Large intestine (tissue), 3 donors: ENCODE measurements at regions not wholly inside any gene's neighbourhood (a gene's known extent, or its start where the extent isn't known, plus 50 kb on each side); places are given as distances from the start of the nearest gene placed in this dataset.

ENCODE experiments used
- DNase-seq, 2 donors: peaks; one replicate each; pipeline versions ENCODE4 v3.0.0 to v3.0.0-alpha.2; 2013
- H3K27ac ChIP-seq: one replicate; pipeline ENCODE4 v1.5.1; 2013; ENCODE audit warnings: low read length
- H3K27me3 ChIP-seq: 2 replicates; pipeline ENCODE4 v1.6.1; 2013; ENCODE audit warnings: low read length; ENCODE audit not compliant: control insufficient read depth, insufficient read depth
- H3K36me3 ChIP-seq: 2 replicates; pipeline ENCODE4 v1.6.1; 2013; ENCODE audit warnings: low read length; ENCODE audit not compliant: control insufficient read depth, insufficient read depth
- H3K4me1 ChIP-seq: one replicate; pipeline ENCODE4 v1.6.1; 2013; ENCODE audit warnings: low read length; ENCODE audit not compliant: control insufficient read depth, insufficient read depth
- H3K4me3 ChIP-seq: one replicate; pipeline ENCODE4 v1.5.1; 2013; ENCODE audit warnings: low read length
- H3K9me3 ChIP-seq: one replicate; pipeline ENCODE4 v1.6.1; 2013; ENCODE audit warnings: mild to moderate bottlenecking, low read depth, low read length, moderate library complexity; ENCODE audit not compliant: control insufficient read depth
- WGBS: methylation state at CpG from one replicate; pipeline ENCODE4 v1.1.5; 2013; ENCODE audit warnings: low lambda C conversion rate; ENCODE audit not compliant: insufficient coverage; 5-methylcytosine and 5-hydroxymethylcytosine counted together

GRCh38 chr4:138085736-138086305 is 156.3 kb downstream of the SLC7A11 start:
- no CpG with 5 or more reads among the region's 5 CpGs for WGBS
- Histone ChIP-seq H3K9me3 (peaks cover 6% of the 10 kb centered on the region), H3K27ac (no peak overlapping the region), H3K4me3 (no peak overlapping the region), H3K4me1 (no peaks in the 10 kb centered on the region), H3K36me3 (no peaks in the 10 kb centered on the region), H3K27me3 (no peaks in the 10 kb centered on the region)
- DNase-seq, result no peak

- H3K4me1 ChIP-seq, result no peaks in the 10 kb centered on the region
- no peak for DNase-seq
- 100% methylated on average over 1 of the region's 4 CpGs for WGBS
- no peaks in the 10 kb centered on the region for H3K36me3 ChIP-seq
- no peak overlapping the region for H3K27ac ChIP-seq
- H3K4me3 ChIP-seq, result no peak overlapping the region
- H3K9me3 ChIP-seq, result no peaks in the 10 kb centered on the region
- H3K27me3 ChIP-seq, result no peaks in the 10 kb centered on the region
Observed at GRCh38 chr4:138078751-138079520, 163.2 kb downstream of the SLC7A11 start.

DNA sequence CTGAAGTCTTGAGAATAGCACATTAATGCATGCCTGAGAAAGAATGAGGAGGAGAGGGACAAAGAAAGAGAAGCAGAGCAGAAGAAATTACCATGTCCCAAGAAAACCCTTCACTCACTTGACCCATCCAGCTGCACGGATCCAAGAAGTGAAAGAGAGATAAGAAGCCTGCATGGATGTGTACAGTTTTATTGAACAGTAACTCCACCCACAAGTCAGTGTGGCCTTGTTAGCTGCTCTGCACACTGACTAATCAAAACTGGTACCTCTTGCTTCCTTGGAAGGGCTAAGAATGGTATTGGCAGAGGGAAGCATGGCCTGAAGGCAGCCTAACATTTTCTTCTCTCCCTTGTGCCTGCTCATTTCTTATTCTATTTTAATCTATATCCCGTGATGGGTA is 163.9 kb downstream of the SLC7A11 start:
- Histone ChIP-seq H3K4me1 (no peaks in the 10 kb centered on the region), H3K27ac (no peak overlapping the region), H3K27me3 (no peaks in the 10 kb centered on the region), H3K9me3 (no peaks in the 10 kb centered on the region), H3K4me3 (no peak overlapping the region), H3K36me3 (no peaks in the 10 kb centered on the region)
- WGBS, result no CpG with 5 or more reads among the region's 2 CpGs
- peak; percentile 36 to 58 for DNase-seq

DNA sequence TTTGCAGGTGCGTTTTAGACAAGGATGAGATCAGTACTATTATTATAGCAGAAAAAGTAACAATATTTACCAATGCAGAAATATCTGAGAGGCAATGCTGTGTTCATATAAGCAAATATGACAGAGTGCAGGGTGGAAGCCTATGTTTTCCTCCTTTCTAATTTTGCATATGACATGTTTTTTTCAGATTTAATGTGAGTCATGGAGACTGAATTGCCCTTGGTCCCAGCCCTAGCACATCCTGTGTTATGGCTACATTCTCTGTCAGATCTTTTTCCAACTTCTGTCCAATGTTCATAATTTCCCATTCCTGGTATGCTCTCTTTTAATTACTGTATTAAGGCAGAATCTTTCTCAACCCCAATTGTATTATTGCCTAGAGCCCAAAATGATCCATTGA is 165.6 kb downstream of the SLC7A11 start:
- H3K36me3 ChIP-seq, result no peaks in the 10 kb centered on the region
- no peak for DNase-seq
- WGBS, result 100% methylated on average over 1 of the region's 1 CpG
- H3K4me3 ChIP-seq, result no peak overlapping the region
- H3K4me1 ChIP-seq, result no peaks in the 10 kb centered on the region
- H3K9me3 ChIP-seq, result no peaks in the 10 kb centered on the region
- H3K27ac ChIP-seq, result no peak overlapping the region
- no peaks in the 10 kb centered on the region for H3K27me3 ChIP-seq

- no peak overlapping the region for H3K27ac ChIP-seq
- H3K4me3 ChIP-seq, result no peak overlapping the region
- H3K27me3 ChIP-seq, result no peaks in the 10 kb centered on the region
- H3K4me1 ChIP-seq, result no peaks in the 10 kb centered on the region
- H3K9me3 ChIP-seq, result peaks cover 5% of the 10 kb centered on the region
- H3K36me3 ChIP-seq, result no peaks in the 10 kb centered on the region
- no peak for DNase-seq
- WGBS, result 48% methylated on average over 2 of the region's 2 CpGs
Observed at GRCh38 chr4:138070816-138071215, 171.3 kb downstream of the SLC7A11 start.

DNA sequence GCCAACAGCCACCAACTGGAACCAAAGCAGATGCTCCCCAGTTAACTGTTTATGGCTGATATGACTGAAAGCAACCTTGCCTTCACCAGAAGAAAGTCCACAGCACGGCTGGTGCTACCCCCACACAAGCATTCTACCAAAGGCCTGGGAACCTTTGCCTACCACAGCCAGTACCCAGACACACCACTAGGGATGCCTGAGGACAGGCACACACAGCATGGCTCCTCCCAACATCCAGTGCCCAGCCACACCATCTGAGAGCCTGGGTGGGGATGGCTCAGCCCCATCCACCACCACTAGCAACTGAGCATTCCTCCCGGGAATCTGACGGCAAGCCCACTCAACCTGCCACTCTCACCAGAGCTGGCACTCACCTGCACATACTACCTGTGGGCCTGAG is 178.6 kb downstream of the SLC7A11 start:
- H3K9me3 ChIP-seq, result peaks cover 6% of the 10 kb centered on the region
- no CpG with 5 or more reads among the region's 3 CpGs for WGBS

DNA sequence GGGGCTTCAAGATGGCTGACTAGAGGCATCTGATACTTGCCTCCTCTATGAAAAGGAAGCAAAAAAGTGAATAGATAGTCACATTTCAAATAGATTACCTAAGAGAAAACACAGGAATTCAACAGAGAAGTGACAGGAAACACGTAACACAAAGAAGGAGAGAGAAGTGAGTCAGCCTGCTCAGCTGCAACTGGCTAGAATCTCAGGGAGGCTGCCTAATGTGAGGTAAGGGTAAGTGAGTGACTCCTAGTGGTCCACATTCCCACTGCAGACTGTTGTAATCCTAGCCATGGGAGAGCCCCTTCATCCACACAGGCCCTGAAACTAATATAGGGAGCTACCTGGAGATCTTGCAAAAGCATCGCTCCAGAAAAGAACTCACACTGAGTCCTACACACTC is 179.2 kb downstream of the SLC7A11 start:
- Histone ChIP-seq H3K9me3 (peaks cover 6% of the 10 kb centered on the region), H3K4me1 (no peaks in the 10 kb centered on the region), H3K27ac (no peak overlapping the region), H3K27me3 (no peaks in the 10 kb centered on the region), H3K4me3 (no peak overlapping the region), H3K36me3 (no peaks in the 10 kb centered on the region)
- DNase-seq, result no peak
- no CpG with 5 or more reads among the region's 2 CpGs for WGBS

More for the DNA sequence above, 178.6 kb downstream of the SLC7A11 start:
- no peak for DNase-seq
- Histone ChIP-seq H3K27ac (no peak overlapping the region), H3K27me3 (no peaks in the 10 kb centered on the region), H3K4me1 (no peaks in the 10 kb centered on the region), H3K4me3 (no peak overlapping the region), H3K36me3 (no peaks in the 10 kb centered on the region)

DNA sequence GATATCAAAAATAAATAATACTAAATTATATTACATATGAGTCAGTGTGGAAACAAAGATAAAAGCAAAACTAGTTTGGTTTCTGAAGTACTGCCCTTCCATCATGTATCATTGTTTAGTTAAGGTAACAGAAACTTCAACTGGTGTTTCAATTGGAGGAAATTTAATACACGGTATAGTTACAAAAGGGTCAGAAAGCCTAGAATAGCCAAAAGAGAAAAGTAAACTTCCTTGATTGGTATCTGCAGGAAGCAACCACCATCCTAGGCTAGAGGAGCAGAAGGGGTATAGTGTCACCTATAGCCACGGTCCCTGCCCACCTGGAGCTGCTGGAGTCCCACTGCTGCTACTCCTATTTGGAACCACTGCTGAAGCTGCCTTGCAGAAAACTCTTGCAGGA is 185.6 kb downstream of the SLC7A11 start:
- no peak overlapping the region for H3K27ac ChIP-seq
- H3K27me3 ChIP-seq, result no peaks in the 10 kb centered on the region
- DNase-seq, result no peak
- H3K4me1 ChIP-seq, result no peaks in the 10 kb centered on the region
- peaks cover 2% of the 10 kb centered on the region for H3K9me3 ChIP-seq
- H3K36me3 ChIP-seq, result no peaks in the 10 kb centered on the region
- no peak overlapping the region for H3K4me3 ChIP-seq
- 80% methylated on average over 1 of the region's 2 CpGs for WGBS

- Histone ChIP-seq H3K4me3 (no peak overlapping the region), H3K4me1 (no peaks in the 10 kb centered on the region), H3K27me3 (no peaks in the 10 kb centered on the region), H3K9me3 (peaks cover 2% of the 10 kb centered on the region), H3K27ac (no peak overlapping the region), H3K36me3 (no peaks in the 10 kb centered on the region)
- no peak for DNase-seq
- 83% methylated on average over 2 of the region's 2 CpGs for WGBS
Observed at GRCh38 chr4:138055890-138056289, 186.3 kb downstream of the SLC7A11 start.

DNA sequence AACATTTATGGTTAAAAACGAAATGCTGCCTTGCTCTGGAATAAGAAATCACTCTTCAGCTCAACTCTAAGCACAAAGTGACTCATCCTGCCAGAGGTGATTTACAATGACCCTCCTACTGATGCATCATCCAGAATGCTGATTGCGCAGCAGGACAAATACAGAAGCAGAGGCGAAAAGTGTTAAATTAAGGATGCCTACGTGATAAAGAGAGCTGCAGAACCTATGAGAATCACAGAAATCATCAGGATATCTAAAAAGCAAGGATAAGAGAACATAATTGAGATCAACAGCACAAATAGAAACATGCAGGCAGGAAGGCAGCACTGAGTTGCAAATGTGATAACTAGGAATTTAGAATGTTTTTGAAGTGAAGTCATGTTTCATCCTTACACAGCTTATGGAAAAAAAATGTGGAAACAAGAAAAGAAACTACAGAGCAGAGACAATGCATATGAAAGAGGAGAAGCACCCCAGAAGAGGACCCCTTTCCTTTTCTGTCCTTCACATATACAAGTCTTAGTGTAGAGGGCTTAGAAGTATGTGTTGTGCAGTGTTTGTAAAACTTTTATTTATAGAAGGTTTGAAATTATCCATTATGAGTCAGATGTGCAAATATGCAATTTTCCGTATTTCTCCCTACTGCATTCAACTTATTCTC is 188.4 kb downstream of the SLC7A11 start:
- WGBS, result 0% methylated on average over 1 of the region's 5 CpGs
- no peak for DNase-seq
- peaks cover 2% of the 10 kb centered on the region for H3K9me3 ChIP-seq

More for the DNA sequence above, 188.4 kb downstream of the SLC7A11 start:
- Histone ChIP-seq H3K27me3 (no peaks in the 10 kb centered on the region), H3K4me1 (no peaks in the 10 kb centered on the region), H3K36me3 (no peaks in the 10 kb centered on the region), H3K27ac (peak overlapping the region; percentile 23), H3K4me3 (no peak overlapping the region)
